ENCODE measurements at regions not wholly inside any gene's neighbourhood (a gene's known extent, or its start where the extent isn't known, plus 50 kb on each side); places are given as distances from the start of the nearest gene placed in this dataset.

GRCh38 chr11:70501933-70502540, 103.7 kb downstream of the CTTN start:
- TF ChIP-seq CTCF (IDR thresholded peaks at IDR 0.05) (no peak), POLR2A (IDR thresholded peaks at IDR 0.05) (no peak), EP300 (IDR thresholded peaks at IDR 0.05) (no peak)
